ENCODE measurements at regions not wholly inside any gene's neighbourhood (a gene's known extent, or its start where the extent isn't known, plus 50 kb on each side); places are given as distances from the start of the nearest gene placed in this dataset.

- TF ChIP-seq CTCF (IDR thresholded peaks at IDR 0.05; ENCODE audit: low read depth, low read length) = no peak
- TF ChIP-seq MAX (IDR thresholded peaks at IDR 0.05; ENCODE audit: low read depth, low read length) = no peak
- TF ChIP-seq POLR2A (IDR thresholded peaks at IDR 0.05; ENCODE audit: extremely low read depth, insufficient read length) = no peak
Measured at GRCh38 chr2:11102466-11102865, 52.8 kb upstream of the SLC66A3 start.

Data from NB4 (cell line).